GM23338 (cell line): ENCODE measurements at regions not wholly inside any gene's neighbourhood (a gene's known extent, or its start where the extent isn't known, plus 50 kb on each side); places are given as distances from the start of the nearest gene placed in this dataset.
A peak's percentile ranks its signal among the peaks of the same experiment; 100 is the strongest.

ENCODE experiments used
- ATAC-seq: fragments of 200-7000 bp; cut with Tn5 transposase; 3 replicates; pipeline ENCODE4 v1.9.1; 2020
- DNase-seq: peaks from one replicate; pipeline ENCODE4 v3.0.0-alpha.2; 2015; ENCODE audit warnings: low spot score
- H2AFZ ChIP-seq: fragments of 200-600 bp; sonication (generic); 2 replicates; pipeline ENCODE4 v1.8.0; 2016; ENCODE audit warnings: antibody characterized with exemption, mild to moderate bottlenecking, moderate library complexity
- H3F3A ChIP-seq: fragments of 200-600 bp; sonication (generic); replicated peaks from 2 replicates; pipeline ENCODE4 v1.8.0; 2017; ENCODE audit warnings: antibody characterized with exemption, mixed run types, low read depth
- H3K27ac ChIP-seq: fragments of 200-600 bp; sonication (generic); 2 replicates; pipeline ENCODE4 v1.6.1; 2016; ENCODE audit warnings: low read depth
- H3K27me3 ChIP-seq: fragments of 200-600 bp; sonication (generic); 2 replicates; pipeline ENCODE4 v1.8.0; 2016; ENCODE audit warnings: mild to moderate bottlenecking, mixed run types, moderate library complexity; ENCODE audit not compliant: insufficient read depth
- H3K36me3 ChIP-seq: fragments of 200-600 bp; sonication (generic); 2 replicates; pipeline ENCODE4 v1.8.0; 2016; ENCODE audit warnings: mild to moderate bottlenecking; ENCODE audit not compliant: insufficient read depth
- H3K4me1 ChIP-seq: fragments of 200-600 bp; sonication (generic); 2 replicates; pipeline ENCODE4 v1.8.0; 2016; ENCODE audit warnings: mild to moderate bottlenecking, moderate library complexity; ENCODE audit not compliant: insufficient read depth
- H3K4me2 ChIP-seq: fragments of 200-600 bp; sonication (generic); 2 replicates; pipeline ENCODE4 v1.7.1; 2017; ENCODE audit warnings: mixed run types
- H3K4me3 ChIP-seq: fragments of 200-600 bp; sonication (generic); 2 replicates; pipeline ENCODE4 v1.6.1; 2016; ENCODE audit warnings: mixed run types
- H3K79me2 ChIP-seq: fragments of 200-600 bp; sonication (generic); replicated peaks from 2 replicates; pipeline ENCODE4 v1.8.0; 2017; ENCODE audit warnings: mild to moderate bottlenecking; ENCODE audit not compliant: insufficient read depth
- H3K9me2 ChIP-seq: fragments of 200-600 bp; sonication (generic); 2 replicates; pipeline ENCODE4 v1.8.0; 2017; ENCODE audit not compliant: insufficient read depth
- H4K20me1 ChIP-seq: fragments of 200-600 bp; sonication (generic); replicated peaks from 2 replicates; pipeline ENCODE4 v1.8.0; 2017; ENCODE audit warnings: mild to moderate bottlenecking; ENCODE audit not compliant: insufficient read depth
- H3K27ac Mint-ChIP-seq: 2 replicates; pipeline ENCODE4 v1.8.0; 2020; ENCODE audit warnings: inconsistent platforms, mild to moderate bottlenecking, moderate library complexity, mixed read lengths
- H3K27me3 Mint-ChIP-seq: 3 replicates; pipeline ENCODE4 v1.8.0; 2022; ENCODE audit warnings: low read depth, mild to moderate bottlenecking, moderate library complexity, mixed read lengths, inconsistent platforms; ENCODE audit not compliant: insufficient read depth, poor library complexity
- H3K36me3 Mint-ChIP-seq: 3 replicates; pipeline ENCODE4 v1.8.0; 2021; ENCODE audit warnings: low read depth, mild to moderate bottlenecking, inconsistent platforms, moderate library complexity, mixed read lengths
- H3K4me1 Mint-ChIP-seq: 3 replicates; pipeline ENCODE4 v1.8.0; 2020; ENCODE audit warnings: mild to moderate bottlenecking, inconsistent platforms, mixed read lengths
- H3K4me3 Mint-ChIP-seq: 3 replicates; pipeline ENCODE4 v1.8.0; 2021; ENCODE audit warnings: moderate library complexity, mild to moderate bottlenecking, inconsistent platforms, mixed read lengths
- H3K9me3 Mint-ChIP-seq: 3 replicates; pipeline ENCODE4 v1.8.0; 2020; ENCODE audit warnings: moderate library complexity, mild to moderate bottlenecking, inconsistent platforms, mixed read lengths
- EZH2 ChIP-seq: fragments of 200-600 bp; sonication (generic); IDR thresholded peaks from one replicate; pipeline ENCODE4 v1.8.0; 2017; ENCODE audit warnings: antibody characterized with exemption, mild to moderate bottlenecking, low read depth; ENCODE audit not compliant: unreplicated experiment
- EZH2phosphoT487 ChIP-seq: fragments of 200-600 bp; sonication (generic); IDR thresholded peaks from one replicate; pipeline ENCODE4 v1.8.1; 2018; ENCODE audit warnings: antibody characterized with exemption; ENCODE audit not compliant: unreplicated experiment
- TF ChIP-seq, protein P1 (sequence below): fragments of 250-450 bp; sonication (Bioruptor Pico); IDR thresholded peaks from 2 replicates; pipeline ENCODE4 v1.5.0; 2020; ENCODE audit warnings: mild to moderate bottlenecking, moderate library complexity
- TF ChIP-seq, protein P2 (sequence below), 2 experiments: fragments of 200-600 bp in 1 of 2; sonication (generic) in 1 of 2; conservative IDR thresholded peaks; 2 replicates each; pipeline versions ENCODE4 v1.5.1 to v1.6.1; 2016 to 2017; ENCODE audit warnings: antibody characterized with exemption in 2 of 2, low read depth in 2 of 2, mild to moderate bottlenecking in 2 of 2, moderate library complexity in 1 of 2

DNA sequence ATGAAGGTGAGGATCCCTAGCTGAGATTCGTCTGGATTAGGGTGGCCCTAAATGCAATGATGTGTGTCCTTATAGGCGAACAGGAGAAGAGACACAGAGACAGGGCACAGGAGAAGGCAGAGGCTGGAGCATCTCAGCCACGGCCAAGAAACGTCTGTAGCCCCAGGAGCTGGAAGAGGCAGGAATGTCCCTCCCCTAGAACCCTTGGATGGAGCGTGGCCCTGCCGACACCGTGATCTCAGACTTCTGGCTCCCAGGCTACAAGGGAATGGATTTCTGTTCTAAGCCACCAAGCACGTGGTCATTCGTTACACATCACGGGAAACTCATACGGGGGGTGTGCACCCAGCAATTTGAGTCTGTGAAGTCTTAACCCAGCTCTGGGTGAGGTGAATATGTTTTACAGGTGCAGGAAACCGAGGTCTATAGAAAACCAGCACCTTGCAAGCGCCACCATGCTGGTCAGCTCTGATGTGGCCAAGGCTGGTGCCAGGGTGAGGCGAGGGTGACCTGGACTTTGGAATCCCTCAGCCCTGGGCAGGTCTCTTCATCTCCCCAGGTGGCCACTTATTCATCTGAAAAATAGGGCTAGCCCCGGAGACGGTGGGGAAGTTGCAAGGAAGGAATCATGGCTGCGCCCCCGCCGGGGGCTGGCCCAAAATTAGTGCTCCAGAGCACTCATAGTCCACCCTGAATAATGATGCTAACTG is 89.5 kb upstream of the FGF3 start (continued):
- TF ChIP-seq, protein P1, sequence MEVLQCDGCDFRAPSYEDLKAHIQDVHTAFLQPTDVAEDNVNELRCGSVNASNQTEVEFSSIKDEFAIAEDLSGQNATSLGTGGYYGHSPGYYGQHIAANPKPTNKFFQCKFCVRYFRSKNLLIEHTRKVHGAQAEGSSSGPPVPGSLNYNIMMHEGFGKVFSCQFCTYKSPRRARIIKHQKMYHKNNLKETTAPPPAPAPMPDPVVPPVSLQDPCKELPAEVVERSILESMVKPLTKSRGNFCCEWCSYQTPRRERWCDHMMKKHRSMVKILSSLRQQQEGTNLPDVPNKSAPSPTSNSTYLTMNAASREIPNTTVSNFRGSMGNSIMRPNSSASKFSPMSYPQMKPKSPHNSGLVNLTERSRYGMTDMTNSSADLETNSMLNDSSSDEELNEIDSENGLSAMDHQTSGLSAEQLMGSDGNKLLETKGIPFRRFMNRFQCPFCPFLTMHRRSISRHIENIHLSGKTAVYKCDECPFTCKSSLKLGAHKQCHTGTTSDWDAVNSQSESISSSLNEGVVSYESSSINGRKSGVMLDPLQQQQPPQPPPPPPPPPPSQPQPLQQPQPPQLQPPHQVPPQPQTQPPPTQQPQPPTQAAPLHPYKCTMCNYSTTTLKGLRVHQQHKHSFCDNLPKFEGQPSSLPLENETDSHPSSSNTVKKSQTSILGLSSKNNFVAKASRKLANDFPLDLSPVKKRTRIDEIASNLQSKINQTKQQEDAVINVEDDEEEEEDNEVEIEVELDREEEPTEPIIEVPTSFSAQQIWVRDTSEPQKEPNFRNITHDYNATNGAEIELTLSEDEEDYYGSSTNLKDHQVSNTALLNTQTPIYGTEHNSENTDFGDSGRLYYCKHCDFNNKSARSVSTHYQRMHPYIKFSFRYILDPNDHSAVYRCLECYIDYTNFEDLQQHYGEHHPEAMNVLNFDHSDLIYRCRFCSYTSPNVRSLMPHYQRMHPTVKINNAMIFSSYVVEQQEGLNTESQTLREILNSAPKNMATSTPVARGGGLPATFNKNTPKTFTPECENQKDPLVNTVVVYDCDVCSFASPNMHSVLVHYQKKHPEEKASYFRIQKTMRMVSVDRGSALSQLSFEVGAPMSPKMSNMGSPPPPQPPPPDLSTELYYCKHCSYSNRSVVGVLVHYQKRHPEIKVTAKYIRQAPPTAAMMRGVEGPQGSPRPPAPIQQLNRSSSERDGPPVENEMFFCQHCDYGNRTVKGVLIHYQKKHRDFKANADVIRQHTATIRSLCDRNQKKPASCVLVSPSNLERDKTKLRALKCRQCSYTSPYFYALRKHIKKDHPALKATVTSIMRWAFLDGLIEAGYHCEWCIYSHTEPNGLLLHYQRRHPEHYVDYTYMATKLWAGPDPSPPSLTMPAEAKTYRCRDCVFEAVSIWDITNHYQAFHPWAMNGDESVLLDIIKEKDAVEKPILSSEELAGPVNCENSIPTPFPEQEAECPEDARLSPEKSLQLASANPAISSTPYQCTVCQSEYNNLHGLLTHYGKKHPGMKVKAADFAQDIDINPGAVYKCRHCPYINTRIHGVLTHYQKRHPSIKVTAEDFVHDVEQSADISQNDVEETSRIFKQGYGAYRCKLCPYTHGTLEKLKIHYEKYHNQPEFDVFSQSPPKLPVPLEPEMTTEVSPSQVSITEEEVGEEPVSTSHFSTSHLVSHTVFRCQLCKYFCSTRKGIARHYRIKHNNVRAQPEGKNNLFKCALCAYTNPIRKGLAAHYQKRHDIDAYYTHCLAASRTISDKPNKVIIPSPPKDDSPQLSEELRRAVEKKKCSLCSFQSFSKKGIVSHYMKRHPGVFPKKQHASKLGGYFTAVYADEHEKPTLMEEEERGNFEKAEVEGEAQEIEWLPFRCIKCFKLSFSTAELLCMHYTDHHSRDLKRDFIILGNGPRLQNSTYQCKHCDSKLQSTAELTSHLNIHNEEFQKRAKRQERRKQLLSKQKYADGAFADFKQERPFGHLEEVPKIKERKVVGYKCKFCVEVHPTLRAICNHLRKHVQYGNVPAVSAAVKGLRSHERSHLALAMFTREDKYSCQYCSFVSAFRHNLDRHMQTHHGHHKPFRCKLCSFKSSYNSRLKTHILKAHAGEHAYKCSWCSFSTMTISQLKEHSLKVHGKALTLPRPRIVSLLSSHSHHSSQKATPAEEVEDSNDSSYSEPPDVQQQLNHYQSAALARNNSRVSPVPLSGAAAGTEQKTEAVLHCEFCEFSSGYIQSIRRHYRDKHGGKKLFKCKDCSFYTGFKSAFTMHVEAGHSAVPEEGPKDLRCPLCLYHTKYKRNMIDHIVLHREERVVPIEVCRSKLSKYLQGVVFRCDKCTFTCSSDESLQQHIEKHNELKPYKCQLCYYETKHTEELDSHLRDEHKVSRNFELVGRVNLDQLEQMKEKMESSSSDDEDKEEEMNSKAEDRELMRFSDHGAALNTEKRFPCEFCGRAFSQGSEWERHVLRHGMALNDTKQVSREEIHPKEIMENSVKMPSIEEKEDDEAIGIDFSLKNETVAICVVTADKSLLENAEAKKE (CRISPR knock-in tag): no peak
- TF ChIP-seq EZH2phosphoT487: no peak

DNA sequence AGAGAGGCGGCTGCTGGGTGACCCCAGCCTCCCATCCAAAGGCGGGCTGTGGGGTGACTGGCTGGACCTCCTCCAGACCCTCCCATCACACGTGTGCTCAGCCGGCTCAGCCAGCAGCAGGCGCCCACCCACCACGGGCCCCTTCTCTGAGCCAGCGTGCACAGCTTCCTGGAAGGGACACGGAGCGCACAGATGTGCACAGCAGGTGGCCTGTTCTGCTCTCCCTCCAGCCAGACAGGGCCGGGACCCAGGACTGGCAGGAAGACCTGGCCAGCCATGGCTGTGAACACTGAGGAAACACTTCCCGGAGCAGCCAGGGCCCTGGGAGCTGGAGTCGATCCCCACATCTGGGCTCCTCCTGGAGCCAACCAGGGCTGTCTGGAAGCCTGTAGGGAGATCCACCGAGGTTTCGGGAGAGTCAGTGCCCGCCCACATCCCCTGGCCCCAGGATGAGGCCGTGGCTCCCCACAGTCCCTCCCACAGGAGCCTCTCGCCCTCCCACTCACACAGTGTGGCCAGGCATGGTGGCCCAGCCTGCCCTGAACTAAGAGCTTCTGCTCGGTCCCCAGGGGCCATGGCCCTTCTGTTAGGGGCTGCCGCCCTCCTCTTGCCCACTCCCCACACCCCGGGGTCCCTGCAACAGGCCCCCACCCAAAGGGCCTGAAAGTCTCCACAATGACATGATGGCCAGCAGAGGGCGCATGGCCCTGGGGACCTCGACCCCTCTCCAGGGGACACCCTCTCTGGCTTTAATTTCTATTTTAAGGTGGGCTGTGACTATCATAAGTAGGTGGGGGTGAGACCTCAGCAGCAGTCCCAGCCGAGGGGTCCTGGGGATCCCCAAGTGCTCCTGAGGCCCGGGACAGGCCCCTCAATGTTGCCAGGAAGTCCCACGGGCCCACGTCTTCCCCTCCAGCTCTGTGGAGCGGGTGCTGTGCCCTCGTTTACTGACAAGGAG is 90.6 kb upstream of the FGF3 start:
- H2AFZ ChIP-seq: no peak overlapping the region
- H3K4me2 ChIP-seq: no peak overlapping the region
- H3K79me2 ChIP-seq: no peaks in the 10 kb centered on the region
- H3K4me1 ChIP-seq: no peaks in the 10 kb centered on the region
- H3K27ac ChIP-seq: no peak overlapping the region
- Mint-ChIP-seq H3K36me3 (no peaks in the 10 kb centered on the region), H3K4me1 (peaks cover 6% of the 10 kb centered on the region; the same call in 2 of the 3 replicates), H3K27ac (no peak overlapping the region), H3K27me3 (peaks cover 5% of the 10 kb centered on the region), H3K9me3 (no peaks in the 10 kb centered on the region), H3K4me3 (no peak overlapping the region)
- H4K20me1 ChIP-seq: no peaks in the 10 kb centered on the region
- peak; percentile 73 for ATAC-seq
- H3K36me3 ChIP-seq: no peaks in the 10 kb centered on the region
- H3K27me3 ChIP-seq: no peaks in the 10 kb centered on the region
- TF ChIP-seq, protein P2, sequence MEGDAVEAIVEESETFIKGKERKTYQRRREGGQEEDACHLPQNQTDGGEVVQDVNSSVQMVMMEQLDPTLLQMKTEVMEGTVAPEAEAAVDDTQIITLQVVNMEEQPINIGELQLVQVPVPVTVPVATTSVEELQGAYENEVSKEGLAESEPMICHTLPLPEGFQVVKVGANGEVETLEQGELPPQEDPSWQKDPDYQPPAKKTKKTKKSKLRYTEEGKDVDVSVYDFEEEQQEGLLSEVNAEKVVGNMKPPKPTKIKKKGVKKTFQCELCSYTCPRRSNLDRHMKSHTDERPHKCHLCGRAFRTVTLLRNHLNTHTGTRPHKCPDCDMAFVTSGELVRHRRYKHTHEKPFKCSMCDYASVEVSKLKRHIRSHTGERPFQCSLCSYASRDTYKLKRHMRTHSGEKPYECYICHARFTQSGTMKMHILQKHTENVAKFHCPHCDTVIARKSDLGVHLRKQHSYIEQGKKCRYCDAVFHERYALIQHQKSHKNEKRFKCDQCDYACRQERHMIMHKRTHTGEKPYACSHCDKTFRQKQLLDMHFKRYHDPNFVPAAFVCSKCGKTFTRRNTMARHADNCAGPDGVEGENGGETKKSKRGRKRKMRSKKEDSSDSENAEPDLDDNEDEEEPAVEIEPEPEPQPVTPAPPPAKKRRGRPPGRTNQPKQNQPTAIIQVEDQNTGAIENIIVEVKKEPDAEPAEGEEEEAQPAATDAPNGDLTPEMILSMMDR (conservative IDR thresholded peaks at IDR 0.05; ENCODE audit: low read depth in 2 of 2): peak; percentile 79 to 80
- no peak for TF ChIP-seq EZH2
- peak; percentile 66 for DNase-seq
- H3K9me2 ChIP-seq: no peaks in the 10 kb centered on the region
- no peaks in the 10 kb centered on the region for H3F3A ChIP-seq
- H3K4me3 ChIP-seq: no peak overlapping the region
